ENCODE measurements at regions not wholly inside any gene's neighbourhood (a gene's known extent, or its start where the extent isn't known, plus 50 kb on each side); places are given as distances from the start of the nearest gene placed in this dataset.
A peak's percentile ranks its signal among the peaks of the same experiment; 100 is the strongest.

- H3K4me1 ChIP-seq: no peaks in the 10 kb centered on the region
- DNase-seq: no peak
- H3K9me3 ChIP-seq (replicated peaks): no peaks in the 10 kb centered on the region
- H3K4me3 ChIP-seq: no peak overlapping the region
- H3K36me3 ChIP-seq: no peaks in the 10 kb centered on the region
- H3K27ac ChIP-seq: no peak overlapping the region
- H3K27me3 ChIP-seq: no peaks in the 10 kb centered on the region
These were observed 151.0 kb upstream of the SEL1L start for GRCh38 chr14:81684696-81685095.

- Histone ChIP-seq H3K36me3 (no peaks in the 10 kb centered on the region), H3K9me3 (replicated peaks) (no peaks in the 10 kb centered on the region), H3K27ac (no peak overlapping the region), H3K4me3 (no peak overlapping the region), H3K27me3 (no peaks in the 10 kb centered on the region), H3K4me1 (no peaks in the 10 kb centered on the region)
- no peak for DNase-seq
These were observed 152.9 kb upstream of the SEL1L start for GRCh38 chr14:81686512-81686911.

GRCh38 chr14:81691931-81692330 lies 158.3 kb upstream of the SEL1L start:
- H3K27me3 ChIP-seq: no peaks in the 10 kb centered on the region
- no peak for DNase-seq
- H3K9me3 ChIP-seq (replicated peaks): no peaks in the 10 kb centered on the region
- no peak overlapping the region for H3K4me3 ChIP-seq
- H3K36me3 ChIP-seq: no peaks in the 10 kb centered on the region
- no peaks in the 10 kb centered on the region for H3K4me1 ChIP-seq
- H3K27ac ChIP-seq: no peak overlapping the region

- Histone ChIP-seq H3K4me1 (no peaks in the 10 kb centered on the region), H3K27ac (no peak overlapping the region), H3K27me3 (no peaks in the 10 kb centered on the region), H3K36me3 (no peaks in the 10 kb centered on the region), H3K9me3 (replicated peaks) (no peaks in the 10 kb centered on the region), H3K4me3 (no peak overlapping the region)
- DNase-seq: no peak
These were observed 160.8 kb upstream of the SEL1L start for GRCh38 chr14:81694419-81694818.

- no peaks in the 10 kb centered on the region for H3K4me1 ChIP-seq
- H3K27ac ChIP-seq: no peak overlapping the region
- H3K27me3 ChIP-seq: no peaks in the 10 kb centered on the region
- no peak for DNase-seq
- no peaks in the 10 kb centered on the region for H3K9me3 ChIP-seq (replicated peaks)
- no peak overlapping the region for H3K4me3 ChIP-seq
- no peaks in the 10 kb centered on the region for H3K36me3 ChIP-seq
These were observed 176.0 kb upstream of the SEL1L start for GRCh38 chr14:81709681-81710080.

GRCh38 chr14:81710232-81710845 lies 176.7 kb upstream of the SEL1L start:
- Histone ChIP-seq H3K36me3 (no peaks in the 10 kb centered on the region), H3K27ac (no peak overlapping the region), H3K9me3 (replicated peaks) (no peaks in the 10 kb centered on the region), H3K27me3 (no peaks in the 10 kb centered on the region), H3K4me1 (no peaks in the 10 kb centered on the region), H3K4me3 (no peak overlapping the region)
- peak; percentile 9 to 61 for DNase-seq

- Histone ChIP-seq H3K4me1 (no peaks in the 10 kb centered on the region), H3K4me3 (no peak overlapping the region), H3K27ac (no peak overlapping the region), H3K36me3 (no peaks in the 10 kb centered on the region), H3K9me3 (replicated peaks) (no peaks in the 10 kb centered on the region), H3K27me3 (no peaks in the 10 kb centered on the region)
- no peak for DNase-seq
These were observed 182.1 kb upstream of the SEL1L start for GRCh38 chr14:81715731-81716130.

- Histone ChIP-seq H3K36me3 (no peaks in the 10 kb centered on the region), H3K27me3 (no peaks in the 10 kb centered on the region), H3K27ac (no peak overlapping the region), H3K4me3 (no peak overlapping the region), H3K9me3 (replicated peaks) (no peaks in the 10 kb centered on the region), H3K4me1 (no peaks in the 10 kb centered on the region)
- DNase-seq: no peak
These were observed 183.3 kb upstream of the SEL1L start for GRCh38 chr14:81716953-81717352.

GRCh38 chr14:81723956-81724355 lies 190.3 kb upstream of the SEL1L start:
- Histone ChIP-seq H3K4me3 (no peak overlapping the region), H3K36me3 (no peaks in the 10 kb centered on the region), H3K4me1 (no peaks in the 10 kb centered on the region; the same call in 1 of the 2 replicates), H3K27ac (no peak overlapping the region), H3K27me3 (no peaks in the 10 kb centered on the region), H3K9me3 (replicated peaks) (no peaks in the 10 kb centered on the region)
- no peak for DNase-seq

- Histone ChIP-seq H3K9me3 (replicated peaks) (no peaks in the 10 kb centered on the region), H3K27ac (no peak overlapping the region), H3K4me3 (no peak overlapping the region), H3K27me3 (no peaks in the 10 kb centered on the region), H3K4me1 (no peaks in the 10 kb centered on the region; the same call in 1 of the 2 replicates), H3K36me3 (no peaks in the 10 kb centered on the region)
- DNase-seq: peak; percentile 22 to 42
These were observed 193.6 kb upstream of the SEL1L start for GRCh38 chr14:81727218-81727617.

GRCh38 chr14:81728447-81728846 lies 194.8 kb upstream of the SEL1L start:
- Histone ChIP-seq H3K27ac (no peak overlapping the region), H3K36me3 (no peaks in the 10 kb centered on the region), H3K27me3 (no peaks in the 10 kb centered on the region), H3K4me3 (no peak overlapping the region), H3K4me1 (no peaks in the 10 kb centered on the region; the same call in 1 of the 2 replicates), H3K9me3 (replicated peaks) (no peaks in the 10 kb centered on the region)
- DNase-seq: no peak

- H3K4me1 ChIP-seq: no peaks in the 10 kb centered on the region; the same call in 1 of the 2 replicates
- H3K4me3 ChIP-seq: no peak overlapping the region
- DNase-seq: no peak
- no peaks in the 10 kb centered on the region for H3K36me3 ChIP-seq
- no peaks in the 10 kb centered on the region for H3K27me3 ChIP-seq
- H3K9me3 ChIP-seq (replicated peaks): no peaks in the 10 kb centered on the region
- no peak overlapping the region for H3K27ac ChIP-seq
These were observed 196.0 kb upstream of the SEL1L start for GRCh38 chr14:81729622-81730021.

- Histone ChIP-seq H3K27me3 (no peaks in the 10 kb centered on the region), H3K27ac (no peak overlapping the region), H3K36me3 (no peaks in the 10 kb centered on the region), H3K4me3 (no peak overlapping the region), H3K9me3 (replicated peaks) (no peaks in the 10 kb centered on the region), H3K4me1 (no peaks in the 10 kb centered on the region)
- no peak for DNase-seq
These were observed 204.3 kb upstream of the SEL1L start for GRCh38 chr14:81737938-81738337.

GRCh38 chr14:81738946-81739659 lies 205.4 kb upstream of the SEL1L start:
- Histone ChIP-seq H3K9me3 (replicated peaks) (no peaks in the 10 kb centered on the region), H3K36me3 (no peaks in the 10 kb centered on the region), H3K4me3 (no peak overlapping the region), H3K27me3 (no peaks in the 10 kb centered on the region), H3K4me1 (no peaks in the 10 kb centered on the region), H3K27ac (no peak overlapping the region)
- no peak for DNase-seq

- H3K27ac ChIP-seq: no peak overlapping the region
- H3K36me3 ChIP-seq: no peaks in the 10 kb centered on the region
- no peaks in the 10 kb centered on the region for H3K9me3 ChIP-seq (replicated peaks)
- H3K4me1 ChIP-seq: no peaks in the 10 kb centered on the region
- no peak overlapping the region for H3K4me3 ChIP-seq
- DNase-seq: no peak
- no peaks in the 10 kb centered on the region for H3K27me3 ChIP-seq
These were observed 210.0 kb upstream of the SEL1L start for GRCh38 chr14:81743605-81744004.

GRCh38 chr14:81751198-81751597 lies 217.5 kb upstream of the SEL1L start:
- Histone ChIP-seq H3K36me3 (no peaks in the 10 kb centered on the region), H3K4me3 (no peak overlapping the region), H3K27ac (no peak overlapping the region), H3K27me3 (no peaks in the 10 kb centered on the region), H3K9me3 (replicated peaks) (no peaks in the 10 kb centered on the region), H3K4me1 (no peaks in the 10 kb centered on the region)
- DNase-seq: no peak
